Kidney capillary endothelial cell (primary cell): ENCODE measurements at regions not wholly inside any gene's neighbourhood (a gene's known extent, or its start where the extent isn't known, plus 50 kb on each side); places are given as distances from the start of the nearest gene placed in this dataset.
A peak's percentile ranks its signal among the peaks of the same experiment; 100 is the strongest.

ENCODE experiments used
- DNase-seq: peaks from one replicate; pipeline ENCODE4 v3.0.0-alpha.2; 2018; ENCODE audit warnings: low spot score

DNA sequence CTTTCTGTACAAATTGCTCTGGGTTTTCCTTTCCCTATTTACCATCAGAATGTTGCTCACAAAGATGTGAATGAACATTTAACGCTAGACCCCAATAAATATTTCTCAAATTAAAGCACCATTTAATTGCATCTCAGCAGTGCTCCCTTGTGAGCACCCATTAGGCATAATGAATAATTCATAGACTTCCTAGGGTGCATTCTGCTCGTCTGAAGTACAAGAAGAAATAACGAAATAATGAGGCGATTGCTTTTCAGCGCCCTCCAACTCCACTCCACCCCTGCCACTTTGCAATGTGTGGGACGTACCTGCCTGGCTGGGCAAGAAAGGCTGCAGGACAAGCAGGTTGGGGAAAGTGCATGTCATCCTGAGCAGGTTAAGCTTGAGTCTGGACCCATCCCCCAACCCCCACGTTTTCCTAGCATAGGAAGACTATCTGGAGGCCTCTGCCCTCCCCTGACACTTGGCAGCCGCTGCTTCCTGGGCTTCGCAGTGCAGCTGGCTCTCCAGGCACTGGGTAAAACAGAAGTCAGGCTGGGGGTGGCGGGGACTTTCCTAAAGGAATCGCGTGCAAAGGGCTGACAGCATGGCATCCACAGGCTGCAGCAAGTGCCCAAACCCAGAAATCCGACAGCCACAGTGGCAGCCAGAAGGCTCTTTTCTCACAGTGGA is 253.7 kb downstream of the DUSP6 start:
- no peak for DNase-seq

DNA sequence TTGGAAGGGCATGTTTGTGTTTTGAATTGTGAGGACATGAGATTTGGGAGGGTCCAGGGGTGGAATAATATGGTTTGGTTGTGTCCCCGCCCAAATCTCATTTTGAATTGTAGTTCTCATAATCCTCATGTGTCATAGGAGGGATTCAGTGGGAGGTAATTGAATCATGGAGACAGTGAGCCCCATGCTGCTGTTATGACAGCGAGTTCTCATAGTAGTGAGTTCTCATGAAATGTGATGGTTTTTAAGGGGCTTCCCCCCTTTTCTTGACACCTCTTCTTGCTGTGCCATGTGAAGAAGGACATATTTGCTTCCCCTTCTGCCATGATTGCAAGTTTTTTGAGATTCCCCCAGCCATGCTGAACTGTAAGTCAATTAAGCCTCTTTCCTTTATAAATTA is 260.0 kb downstream of the DUSP6 start:
- DNase-seq = no peak

DNA sequence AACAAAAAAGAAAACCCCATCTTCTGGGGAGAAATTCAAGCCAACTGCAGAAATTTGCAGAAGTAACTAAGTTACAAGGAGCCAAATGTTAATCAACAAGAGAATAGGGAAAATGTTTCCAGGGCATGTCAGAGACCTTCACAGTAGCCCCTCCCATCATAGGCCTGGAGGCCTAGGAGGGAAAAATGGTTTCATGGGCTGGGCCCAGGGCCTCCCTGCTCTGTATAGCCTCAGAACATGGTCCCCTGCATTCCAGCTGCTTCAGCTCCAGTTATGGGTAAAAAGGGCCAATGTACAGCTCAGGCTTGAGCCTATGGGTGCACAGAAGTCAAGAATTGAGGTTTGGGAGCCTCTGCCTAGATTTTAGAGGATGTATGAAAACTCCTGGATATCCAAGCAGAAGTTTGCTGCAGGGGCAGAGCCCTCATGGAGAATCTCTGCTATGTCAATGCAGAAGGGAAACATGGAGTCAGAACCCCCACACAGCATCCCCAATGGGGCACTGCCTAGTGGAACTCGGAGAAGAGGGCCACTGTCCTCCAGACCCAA is 260.9 kb downstream of the DUSP6 start:
- no peak for DNase-seq

DNA sequence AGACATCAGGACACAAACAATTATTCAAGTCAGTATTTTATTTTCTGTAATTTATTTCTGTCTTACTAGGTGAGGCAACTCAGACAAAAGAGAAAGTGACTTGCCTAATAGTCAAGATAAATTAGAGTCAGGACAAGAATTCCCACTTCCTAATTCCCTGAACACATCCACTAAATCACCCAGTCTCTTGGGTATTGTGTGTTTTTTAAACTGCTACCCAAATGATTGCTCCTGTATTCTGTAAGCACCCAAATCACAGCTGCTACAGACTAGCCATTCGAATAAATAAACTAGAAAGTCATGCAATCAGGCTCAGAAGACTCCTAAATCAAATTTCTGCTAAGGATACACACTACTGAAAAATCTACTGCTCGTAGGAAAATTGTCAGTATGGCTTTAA is 263.0 kb downstream of the DUSP6 start:
- DNase-seq = no peak

DNA sequence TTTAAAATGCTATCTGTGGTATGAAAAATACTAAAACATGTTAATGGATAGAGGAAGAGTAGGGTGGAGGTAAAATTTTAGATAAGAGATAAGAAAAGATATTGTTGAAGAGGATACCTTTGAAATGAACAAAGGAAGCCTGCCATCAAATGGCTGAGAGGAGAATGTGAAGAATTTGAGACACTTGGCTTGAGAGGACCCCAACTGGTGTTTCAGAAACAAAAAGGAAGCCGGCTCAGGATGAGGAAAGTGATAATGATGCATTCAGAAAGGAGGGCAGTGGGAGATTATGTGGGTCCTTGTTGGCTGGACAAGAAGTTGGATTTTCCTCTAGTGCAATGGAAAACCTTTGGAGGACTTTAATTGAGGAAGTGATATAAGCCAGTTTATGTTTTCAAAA is 264.4 kb downstream of the DUSP6 start:
- DNase-seq = no peak

DNA sequence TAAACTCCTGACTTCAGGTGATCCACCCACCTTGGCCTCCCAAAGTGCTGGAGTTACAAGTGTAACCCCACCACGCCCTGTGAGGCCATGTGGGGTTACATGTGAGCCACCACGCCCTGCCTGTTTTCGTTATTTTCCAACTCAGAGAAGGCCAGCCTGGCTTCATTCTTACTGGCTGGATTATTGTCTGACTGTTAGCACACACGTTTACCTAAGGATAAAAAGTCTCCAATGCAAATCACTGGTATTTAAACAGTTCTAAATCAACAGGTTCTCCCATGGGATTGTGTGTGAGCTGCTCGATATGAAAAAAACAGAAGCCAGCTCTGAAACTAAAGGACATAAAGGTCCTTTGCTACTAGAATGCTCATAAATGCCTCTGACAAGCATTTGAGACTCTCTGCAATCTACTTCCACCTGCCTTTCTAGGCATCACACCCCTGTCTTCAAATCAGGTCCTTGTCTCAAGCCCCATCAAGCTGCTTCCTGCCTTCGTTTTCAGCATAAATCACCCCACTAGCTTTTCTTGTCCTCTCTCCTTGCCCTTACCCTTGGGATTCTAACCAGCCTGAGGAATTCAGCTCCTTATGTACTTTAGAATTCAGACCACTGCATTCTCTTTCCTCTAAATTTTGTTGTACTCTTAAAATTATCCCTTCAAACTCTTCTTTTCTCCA is 265.0 kb downstream of the DUSP6 start:
- no peak for DNase-seq

DNA sequence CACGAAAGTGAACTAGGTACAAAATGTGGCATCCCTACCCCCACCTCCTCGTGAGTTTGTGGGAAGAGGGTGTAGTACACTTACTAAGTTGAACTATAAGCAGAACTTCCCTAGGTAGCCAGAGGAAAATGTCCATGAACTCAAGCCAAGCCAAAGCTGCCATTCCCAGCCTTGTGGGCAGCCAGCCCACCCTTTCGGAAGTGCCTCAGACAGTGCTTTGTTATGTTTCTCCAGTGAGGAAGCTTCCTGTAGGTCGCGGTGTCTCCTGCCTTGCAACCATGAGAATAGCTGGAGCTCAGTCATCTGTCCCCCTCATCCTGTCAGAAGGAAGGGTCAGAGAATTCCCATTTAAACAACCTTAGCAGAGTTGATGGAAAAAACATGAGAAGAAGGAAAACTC is 266.9 kb downstream of the DUSP6 start:
- peak; percentile 93 for DNase-seq

DNA sequence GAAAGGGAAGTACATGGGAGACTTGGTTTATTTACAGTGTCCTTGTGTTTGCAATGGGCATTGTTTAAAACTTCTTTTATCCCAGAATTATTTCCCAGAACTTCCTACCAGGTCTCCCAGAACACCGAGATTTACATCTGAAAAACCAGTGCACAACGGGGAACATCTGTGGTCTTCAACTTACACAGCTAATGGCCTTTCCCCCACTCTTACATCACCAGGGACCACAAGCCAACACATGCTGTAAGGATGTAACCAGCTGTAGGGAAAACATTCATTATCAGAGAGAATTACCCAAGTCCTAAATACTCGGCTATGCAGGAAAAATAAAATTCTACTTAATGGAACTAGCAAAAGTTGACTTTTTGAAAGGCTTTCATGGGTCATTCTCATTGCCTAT is 267.6 kb downstream of the DUSP6 start:
- no peak for DNase-seq

DNA sequence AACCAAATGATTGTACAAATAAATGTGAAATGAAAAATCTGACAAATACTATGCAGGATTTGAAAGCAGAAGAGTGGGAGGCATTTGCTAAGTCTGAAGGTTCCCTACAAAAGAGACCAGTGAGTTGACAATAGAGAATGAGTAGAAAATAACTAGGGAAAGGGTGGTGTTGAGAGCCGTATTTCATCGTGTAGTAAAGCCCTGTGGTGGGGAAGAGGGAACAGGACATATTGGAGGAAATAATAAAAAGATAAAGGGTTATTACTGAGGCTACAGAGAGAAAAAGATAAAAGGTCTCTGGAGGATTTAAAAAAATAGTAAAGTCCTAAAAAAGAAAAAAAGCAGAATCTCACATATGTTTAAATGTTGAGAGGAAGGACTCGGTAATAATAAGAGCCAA is 268.8 kb downstream of the DUSP6 start:
- DNase-seq = no peak

DNA sequence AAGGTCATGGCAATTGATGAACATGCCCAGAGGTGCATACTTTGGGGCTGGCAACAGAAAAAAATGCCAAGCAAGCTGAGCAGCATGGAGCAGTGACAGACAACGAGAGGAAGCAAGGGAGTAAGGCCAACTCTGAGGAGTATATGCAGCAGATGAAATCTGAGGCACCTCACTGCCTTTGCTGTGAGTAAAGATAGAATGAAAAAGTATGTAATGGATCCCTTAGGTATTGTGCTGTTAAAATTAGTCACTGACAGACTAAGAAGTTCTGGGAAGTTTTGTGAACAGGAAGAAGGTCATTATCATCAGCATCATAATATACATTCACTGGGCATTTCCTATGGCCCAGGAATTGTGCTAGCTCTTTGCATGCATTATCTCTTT is 269.9 kb downstream of the DUSP6 start:
- peak; percentile 50 for DNase-seq

DNA sequence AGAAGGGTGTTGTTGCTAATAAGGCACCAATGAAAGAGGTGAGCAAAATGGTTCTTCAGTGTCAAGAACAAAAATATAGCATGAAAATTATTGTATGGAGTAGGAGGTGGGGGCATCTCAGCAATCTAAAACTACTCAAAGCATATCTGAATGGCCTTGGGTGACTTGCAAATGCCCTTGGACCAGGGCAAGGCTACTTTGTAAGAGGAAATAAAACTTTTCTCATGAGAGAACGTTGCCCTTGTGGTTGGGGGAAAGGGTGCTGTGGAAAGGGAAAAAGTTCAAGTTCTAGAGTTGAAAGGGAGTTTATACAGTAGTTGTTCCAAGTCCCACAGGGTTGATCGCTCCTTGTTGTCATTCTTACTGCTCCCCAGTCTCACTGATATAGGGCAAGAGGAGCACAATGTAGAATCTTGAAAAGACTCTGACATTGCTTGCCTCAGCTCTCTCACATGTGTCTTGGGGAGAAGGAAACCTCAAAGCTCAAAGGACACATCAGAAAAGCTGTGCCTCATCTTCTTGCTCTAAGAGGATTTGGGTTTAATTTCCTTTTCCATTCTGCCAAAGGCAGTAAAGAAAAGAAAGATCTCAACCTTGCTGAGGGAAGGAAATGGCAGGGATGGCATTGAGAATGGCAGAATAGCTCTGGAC is 270.5 kb downstream of the DUSP6 start:
- DNase-seq = no peak

DNA sequence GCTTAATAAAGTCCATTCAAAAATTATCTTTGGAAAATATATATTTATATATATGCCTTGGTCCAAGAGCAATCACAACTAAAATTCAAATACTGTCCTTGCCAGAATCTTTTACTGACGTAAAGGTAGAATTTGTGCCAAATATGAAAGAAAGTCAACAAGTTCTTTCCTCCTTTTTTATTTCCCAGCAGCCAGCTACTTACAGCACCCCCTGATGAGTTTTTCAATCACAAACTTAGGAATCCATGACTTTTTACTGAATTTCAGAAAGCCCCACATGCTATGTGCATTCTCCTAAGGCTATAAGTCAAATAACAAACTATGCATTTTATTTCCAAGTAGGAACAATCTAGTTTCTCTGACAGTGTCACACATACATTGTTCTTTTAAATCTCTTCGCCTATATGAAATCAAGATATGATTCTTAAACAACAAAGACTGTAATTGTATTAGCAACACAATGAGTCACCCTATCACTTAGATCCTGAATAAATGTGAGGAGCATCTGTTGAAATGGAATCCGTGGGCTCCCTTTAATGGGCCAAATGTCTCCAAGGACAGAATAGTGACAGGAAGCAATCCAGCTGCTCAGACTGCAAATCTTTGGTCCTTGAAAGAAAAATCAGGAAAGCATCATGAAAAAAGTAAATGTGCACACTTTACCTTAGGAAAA is 271.4 kb downstream of the DUSP6 start:
- peak; percentile 68 for DNase-seq

DNA sequence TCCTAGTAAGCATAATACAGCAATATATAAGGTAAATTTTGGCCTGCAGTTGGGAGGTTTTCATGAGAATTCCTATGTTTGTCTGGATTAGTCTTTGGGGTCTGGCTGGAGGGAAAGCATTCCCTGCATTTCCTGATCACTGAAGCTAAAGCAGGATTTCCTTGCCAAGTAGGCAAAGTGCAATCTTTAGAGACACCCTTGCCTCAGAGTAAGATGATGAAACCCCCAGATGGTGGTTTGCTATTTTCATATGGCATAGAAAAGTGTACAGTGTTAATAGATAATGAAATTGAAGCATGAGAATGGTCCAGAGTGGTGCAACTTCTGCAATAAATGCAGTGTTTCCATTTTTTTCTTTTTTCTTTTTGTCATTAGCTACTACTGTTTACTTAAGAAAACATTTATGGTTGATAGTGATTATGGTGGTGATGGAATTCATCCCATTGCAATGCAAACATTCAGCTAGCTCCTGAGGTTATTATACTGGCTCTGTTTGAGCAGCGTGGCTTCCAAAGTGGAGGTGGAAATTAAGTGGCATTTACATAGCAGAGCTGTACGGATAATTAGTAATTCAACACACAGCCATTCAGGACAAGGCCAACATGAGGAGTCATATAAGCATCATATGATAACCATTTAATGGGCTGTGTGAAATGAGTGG is 276.3 kb downstream of the DUSP6 start:
- DNase-seq = no peak

DNA sequence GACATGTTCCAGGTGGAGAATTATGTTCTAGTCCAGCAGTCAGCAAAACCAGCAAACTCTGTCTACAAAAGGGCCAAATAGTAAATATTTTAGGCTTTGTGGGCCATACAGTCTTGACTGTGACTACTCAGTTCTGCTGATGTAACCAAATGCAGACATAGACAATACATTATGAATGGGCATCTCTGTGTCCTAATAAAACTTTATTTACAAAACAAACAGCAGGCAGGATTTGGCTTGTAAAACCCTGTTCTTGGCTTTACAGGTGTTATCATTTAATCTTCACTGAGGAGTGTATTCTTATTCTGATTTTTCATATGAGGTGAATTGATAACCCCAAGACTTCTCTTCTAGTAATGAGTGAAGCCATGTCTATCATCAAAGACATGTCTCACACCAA is 278.6 kb downstream of the DUSP6 start:
- no peak for DNase-seq

DNA sequence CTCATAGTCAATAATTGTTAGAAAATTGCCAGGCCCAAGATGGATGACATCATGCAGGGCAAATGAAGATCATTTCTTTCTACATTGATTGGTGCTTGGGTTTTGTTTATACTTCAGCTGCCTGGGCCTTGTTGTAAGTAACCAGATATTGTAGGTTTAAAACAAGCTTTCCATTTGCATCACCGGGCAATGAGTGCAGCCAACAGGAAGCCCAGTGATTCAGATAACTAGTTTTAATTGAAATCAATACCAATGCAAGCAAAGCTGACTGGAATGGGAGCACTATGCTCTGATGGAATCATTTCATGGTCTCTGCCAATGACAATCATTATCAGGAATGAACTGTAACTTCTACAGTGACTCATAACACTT is 279.3 kb downstream of the DUSP6 start:
- DNase-seq = no peak

DNA sequence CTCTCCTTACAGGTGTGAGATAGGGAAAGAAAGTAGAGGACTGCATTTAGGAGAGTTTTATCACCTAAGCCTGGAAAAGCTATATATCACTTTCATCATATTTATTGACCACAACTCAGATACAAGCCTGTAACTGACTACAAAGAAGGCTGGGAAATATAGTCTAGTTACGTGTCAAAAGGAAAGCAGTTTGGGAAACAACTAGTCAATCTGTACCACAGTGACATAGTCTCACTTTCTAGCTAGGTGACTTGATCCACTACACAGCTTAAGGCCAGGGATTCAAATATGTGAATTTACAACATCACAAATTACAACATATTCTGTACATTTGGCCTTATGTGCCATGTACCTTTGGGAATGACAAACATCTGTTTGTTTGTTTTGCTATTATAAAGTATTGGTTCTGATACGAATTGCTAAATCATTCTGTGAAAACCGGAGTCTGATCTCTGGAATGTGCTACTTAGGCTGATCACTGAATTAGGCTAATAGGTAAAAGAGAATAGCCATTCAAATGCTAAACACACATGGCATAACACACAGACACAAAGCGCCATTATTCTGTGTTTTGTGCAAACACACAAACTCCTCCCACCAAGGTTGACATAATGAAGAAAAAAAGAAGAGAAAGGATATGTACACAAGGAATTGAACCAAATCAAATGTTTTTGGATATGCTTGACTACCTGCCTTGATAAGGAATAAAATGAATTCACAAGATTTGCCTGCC is 279.8 kb downstream of the DUSP6 start:
- DNase-seq = no peak

DNA sequence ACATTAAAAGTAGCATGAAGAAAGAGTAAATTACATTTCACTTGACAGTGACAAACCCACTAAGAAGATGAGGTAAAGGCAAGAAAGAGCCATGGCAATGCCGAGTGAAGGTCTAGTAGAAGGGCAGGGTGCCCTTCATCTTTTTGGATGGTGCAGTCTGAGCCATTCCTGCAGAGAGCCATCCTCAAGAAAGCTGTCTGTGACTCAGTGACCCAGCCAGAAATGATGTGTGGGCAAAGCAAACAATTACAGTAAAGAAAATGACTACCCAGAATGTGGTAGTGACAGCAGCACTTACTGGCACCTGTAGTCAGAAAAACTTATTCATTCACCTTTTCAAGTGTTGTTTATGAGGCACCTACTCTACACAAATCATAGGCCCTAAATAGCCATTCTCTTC is 281.7 kb downstream of the DUSP6 start:
- no peak for DNase-seq

DNA sequence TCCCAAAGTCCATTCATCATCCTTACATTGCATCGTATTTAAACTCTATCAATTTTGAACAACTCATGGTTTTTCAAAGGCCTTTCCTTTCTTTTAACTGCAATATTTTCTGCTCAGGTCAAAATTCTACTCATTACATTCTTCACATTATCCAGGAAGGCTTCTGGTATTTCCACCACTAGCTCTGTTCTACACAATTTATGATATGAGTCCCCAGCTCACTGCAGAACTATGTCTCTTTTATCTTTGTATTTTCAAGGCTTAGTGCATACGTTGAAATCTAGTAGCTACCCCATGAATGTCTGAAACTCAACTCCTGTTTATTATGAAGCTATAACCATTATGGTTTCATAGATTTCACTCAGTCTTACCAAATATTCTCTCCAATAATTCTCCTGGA is 282.9 kb downstream of the DUSP6 start:
- DNase-seq = no peak

DNA sequence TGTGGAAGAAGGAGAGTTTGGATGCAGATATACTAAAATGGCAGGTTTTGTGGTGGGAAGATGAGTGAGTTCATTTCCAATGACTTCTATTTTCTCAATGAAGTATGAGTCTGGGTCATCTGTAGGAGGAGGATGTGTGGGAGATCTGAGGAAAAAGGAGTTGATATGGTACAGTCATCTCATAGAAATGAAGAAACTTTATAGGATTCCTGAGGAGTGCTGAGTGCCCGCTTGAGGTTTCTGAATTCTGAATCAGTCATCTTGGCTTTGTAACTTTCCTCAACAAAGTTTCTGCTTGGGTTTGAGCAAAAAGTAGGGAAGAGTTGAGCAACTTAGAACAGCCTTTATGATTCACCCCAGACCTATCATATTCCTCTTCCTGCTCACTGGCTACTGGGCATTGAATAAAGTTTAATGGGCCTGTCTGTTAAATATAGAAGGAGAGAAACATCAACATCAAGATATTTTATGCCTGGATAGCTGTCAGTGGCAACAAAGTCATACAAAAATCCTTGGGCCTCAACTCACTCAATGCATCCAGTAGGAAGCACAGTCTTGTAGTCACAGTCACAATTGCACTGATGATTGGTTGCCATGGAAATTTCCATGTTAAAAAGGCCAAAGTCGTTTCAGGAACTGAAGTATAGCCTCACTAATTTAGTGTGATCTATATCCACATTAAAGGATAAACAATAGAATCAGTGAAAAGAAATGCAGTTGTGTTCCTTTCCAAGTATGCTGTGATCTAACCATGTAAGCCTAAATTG is 284.7 kb downstream of the DUSP6 start:
- DNase-seq = no peak

DNA sequence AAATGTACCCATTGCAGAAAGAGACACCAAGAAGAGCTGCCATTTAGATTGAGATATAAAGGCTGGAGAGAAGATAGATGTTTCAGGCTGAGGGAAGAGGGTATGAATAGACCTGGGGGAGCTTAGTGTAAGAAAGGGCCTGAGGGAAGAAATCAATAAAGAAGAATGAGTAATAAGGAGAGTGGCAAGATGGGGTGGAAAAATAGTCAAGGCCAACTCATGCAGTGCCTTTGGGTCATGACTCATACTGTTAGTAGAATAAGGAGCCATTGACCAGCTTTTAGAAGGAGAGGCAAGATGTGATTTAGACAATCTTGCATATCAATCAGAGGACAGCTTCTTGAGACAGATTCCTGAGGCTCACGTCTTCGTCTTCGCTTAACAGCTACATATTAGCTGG is 287.5 kb downstream of the DUSP6 start:
- no peak for DNase-seq

DNA sequence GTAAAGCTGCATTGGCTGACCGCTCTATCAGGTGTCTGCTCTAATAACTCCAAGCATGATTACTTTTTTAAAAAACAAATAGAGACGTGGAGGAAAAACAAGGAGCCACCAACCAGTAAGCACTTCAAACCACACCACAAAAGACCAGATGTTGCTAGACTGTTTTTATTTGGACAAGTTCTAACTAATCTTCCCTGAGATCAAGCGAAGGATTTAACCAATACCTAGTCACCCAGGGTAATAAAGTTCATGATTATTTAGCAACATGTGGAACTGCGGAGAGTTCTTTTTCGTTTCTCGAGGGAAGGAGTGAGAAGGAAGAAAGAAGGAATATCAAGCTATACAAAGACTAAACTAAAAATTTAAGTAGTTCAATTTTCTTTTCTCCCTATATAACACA is 288.1 kb downstream of the DUSP6 start:
- no peak for DNase-seq
